EH (cell line): ENCODE measurements at regions not wholly inside any gene's neighbourhood (a gene's known extent, or its start where the extent isn't known, plus 50 kb on each side); places are given as distances from the start of the nearest gene placed in this dataset.

ENCODE experiments used
- DNase-seq: peaks from one replicate; pipeline ENCODE4 v3.0.0-alpha.2; 2015; ENCODE audit warnings: low read depth

DNA sequence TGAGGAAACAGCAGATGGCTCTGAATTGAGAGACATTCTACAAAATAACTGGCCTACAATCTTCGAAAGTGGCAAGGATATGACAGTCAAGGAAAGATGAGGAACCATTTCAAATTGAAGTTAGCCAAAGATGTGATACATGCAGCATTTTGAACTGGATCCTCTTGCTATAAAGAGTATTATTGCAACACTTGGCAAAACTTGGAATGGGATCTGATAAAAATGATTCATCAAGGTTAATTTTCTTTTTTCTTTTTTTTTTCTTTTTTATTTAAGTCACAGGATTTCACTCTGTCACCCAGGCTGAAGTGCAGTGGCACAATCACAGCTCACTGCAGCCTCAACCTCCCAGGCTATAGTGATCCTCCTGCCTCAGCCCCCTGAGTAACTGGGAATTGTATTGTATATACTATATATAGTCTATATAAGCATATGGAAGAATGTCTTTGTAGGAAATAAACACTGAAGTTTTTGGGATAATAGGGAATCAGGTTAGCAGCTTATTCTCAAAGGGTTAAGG, 49.8 kb upstream of the GJA8 start:
- no peak for DNase-seq
